ENCODE measurements at regions not wholly inside any gene's neighbourhood (a gene's known extent, or its start where the extent isn't known, plus 50 kb on each side); places are given as distances from the start of the nearest gene placed in this dataset.
A peak's percentile ranks its signal among the peaks of the same experiment; 100 is the strongest.

GRCh38 chr20:6674831-6675230 lies 92.7 kb upstream of the BMP2 start:
- TF ChIP-seq CTCF (conservative IDR thresholded peaks at IDR 0.05), result no peak
- no peak overlapping the region for H3K4me3 Mint-ChIP-seq
- no peak for DNase-seq (ENCODE audit: extremely low spot score, unreplicated experiment)
- peaks cover 3% of the 10 kb centered on the region for H3K27me3 Mint-ChIP-seq
- H3K27ac Mint-ChIP-seq, result no peak overlapping the region
- H3K4me1 Mint-ChIP-seq (ENCODE audit: unreplicated experiment), result no peaks in the 10 kb centered on the region
- H3K9me3 Mint-ChIP-seq, result no peaks in the 10 kb centered on the region
- no peaks in the 10 kb centered on the region for H3K36me3 Mint-ChIP-seq

DNA sequence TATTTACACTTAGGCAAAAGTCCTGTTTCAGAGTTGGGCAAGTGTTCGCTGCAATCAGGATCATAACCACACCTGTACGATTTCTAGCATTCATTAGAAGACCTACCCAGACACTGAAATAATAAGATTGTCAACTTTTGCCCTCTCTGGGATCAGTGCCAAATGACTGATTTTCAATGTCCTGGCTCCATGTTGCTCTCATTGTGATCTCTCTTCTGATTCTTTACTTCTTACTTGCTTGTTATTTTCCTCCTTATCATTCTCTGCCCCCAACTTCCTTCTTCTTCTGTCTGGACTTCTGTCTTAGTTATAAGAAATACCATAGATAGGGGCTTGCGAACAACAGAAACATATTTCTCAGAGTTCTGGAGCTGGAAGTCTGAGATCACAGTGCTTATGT lies 94.4 kb upstream of the BMP2 start:
- Mint-ChIP-seq H3K27me3 (peaks cover 3% of the 10 kb centered on the region), H3K36me3 (no peaks in the 10 kb centered on the region), H3K4me1 (ENCODE audit: unreplicated experiment) (no peaks in the 10 kb centered on the region), H3K27ac (no peak overlapping the region), H3K4me3 (no peak overlapping the region), H3K9me3 (no peaks in the 10 kb centered on the region)
- TF ChIP-seq CTCF (conservative IDR thresholded peaks at IDR 0.05), result no peak
- DNase-seq (ENCODE audit: extremely low spot score, unreplicated experiment), result no peak

- Mint-ChIP-seq H3K9me3 (no peaks in the 10 kb centered on the region), H3K36me3 (no peaks in the 10 kb centered on the region), H3K27me3 (peaks cover 3% of the 10 kb centered on the region), H3K27ac (no peak overlapping the region), H3K4me3 (no peak overlapping the region), H3K4me1 (ENCODE audit: unreplicated experiment) (no peaks in the 10 kb centered on the region)
- TF ChIP-seq CTCF (conservative IDR thresholded peaks at IDR 0.05), result no peak
- no peak for DNase-seq (ENCODE audit: extremely low spot score, unreplicated experiment)
These were observed 95.7 kb upstream of the BMP2 start for GRCh38 chr20:6671829-6672228.

GRCh38 chr20:6668546-6668945 lies 98.9 kb upstream of the BMP2 start:
- peaks cover 4% of the 10 kb centered on the region for H3K9me3 Mint-ChIP-seq
- H3K4me1 Mint-ChIP-seq (ENCODE audit: unreplicated experiment), result peaks cover 18% of the 10 kb centered on the region
- H3K27me3 Mint-ChIP-seq, result peaks cover 3% of the 10 kb centered on the region
- no peak for DNase-seq (ENCODE audit: extremely low spot score, unreplicated experiment)
- TF ChIP-seq CTCF (conservative IDR thresholded peaks at IDR 0.05), result no peak
- no peak overlapping the region for H3K27ac Mint-ChIP-seq
- no peaks in the 10 kb centered on the region for H3K36me3 Mint-ChIP-seq
- H3K4me3 Mint-ChIP-seq, result no peak overlapping the region

DNA sequence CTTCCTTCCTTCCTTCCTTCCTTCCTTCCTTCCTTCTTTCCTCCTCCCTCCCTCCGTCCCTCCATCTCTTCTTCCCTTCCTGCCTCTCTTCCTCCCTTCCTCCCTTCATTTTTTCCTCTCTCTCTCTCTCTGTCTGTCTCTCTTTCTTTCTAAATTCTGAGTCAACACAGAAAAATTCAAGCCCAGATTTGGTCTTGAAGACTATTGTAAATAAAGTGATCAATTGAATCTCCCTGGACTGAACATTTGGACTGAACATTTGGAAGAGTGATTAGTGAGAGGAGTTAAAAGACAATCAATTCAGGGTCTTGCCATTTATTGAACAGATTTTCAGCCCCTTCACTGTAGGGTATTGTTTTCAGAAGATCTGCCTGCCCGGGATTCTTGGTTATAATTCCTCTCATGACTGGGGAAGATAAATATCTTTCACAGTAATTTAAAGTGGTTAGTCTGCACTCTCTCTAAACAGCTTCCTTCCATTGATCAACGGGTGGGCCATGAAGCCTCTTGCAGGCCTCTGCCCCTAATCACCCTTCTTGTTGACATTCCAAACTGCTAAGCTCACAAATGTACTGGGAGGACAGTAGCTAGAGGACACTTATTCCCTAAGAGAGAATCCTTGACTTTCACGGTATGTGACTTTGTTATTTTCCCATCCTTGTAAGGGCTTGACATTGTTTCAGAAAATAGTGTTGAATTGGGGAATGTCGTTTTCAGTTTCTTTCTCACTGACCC lies 101.7 kb upstream of the BMP2 start:
- Mint-ChIP-seq H3K4me3 (peak overlapping the region; percentile 25), H3K27ac (peak overlapping the region; percentile 61), H3K4me1 (ENCODE audit: unreplicated experiment) (peaks cover 30% of the 10 kb centered on the region), H3K27me3 (peaks cover 3% of the 10 kb centered on the region), H3K36me3 (no peaks in the 10 kb centered on the region), H3K9me3 (peaks cover 4% of the 10 kb centered on the region)
- no peak for DNase-seq (ENCODE audit: extremely low spot score, unreplicated experiment)
- no peak for TF ChIP-seq CTCF (conservative IDR thresholded peaks at IDR 0.05)
